Neural cell (in vitro differentiated cells): ENCODE measurements at regions not wholly inside any gene's neighbourhood (a gene's known extent, or its start where the extent isn't known, plus 50 kb on each side); places are given as distances from the start of the nearest gene placed in this dataset.

Source experiments
- H2AFZ ChIP-seq: fragments of 200-600, 300-800 bp; sonication (generic), shearing (Covaris generic); 2 replicates; pipeline ENCODE4 v1.6.0; 2014; ENCODE audit warnings: low read depth, mild to moderate bottlenecking, antibody characterized with exemption, low read length, moderate library complexity
- H3F3A ChIP-seq: fragments of 200-600 bp; shearing (Covaris generic); 2 replicates; pipeline ENCODE4 v1.6.1; 2016; ENCODE audit warnings: mild to moderate bottlenecking, moderate library complexity, mixed read lengths, antibody characterized with exemption, low read length; ENCODE audit not compliant: insufficient read depth, poor library complexity, severe bottlenecking
- H3K27ac ChIP-seq: fragments of 200-600, 300-800 bp; sonication (generic), shearing (Covaris generic); 2 replicates; pipeline ENCODE4 v1.5.1; 2014; ENCODE audit warnings: mild to moderate bottlenecking, low read length, moderate library complexity
- H3K27me3 ChIP-seq: fragments of 300-800, 200-600 bp; sonication (generic), shearing (Covaris generic); 2 replicates; pipeline ENCODE4 v1.6.0; 2014; ENCODE audit warnings: mild to moderate bottlenecking, low read depth, low read length, moderate library complexity; ENCODE audit not compliant: insufficient read depth
- H3K36me3 ChIP-seq: fragments of 300-800, 200-600 bp; sonication (generic), shearing (Covaris generic); 2 replicates; pipeline ENCODE4 v1.5.1; 2014; ENCODE audit warnings: mild to moderate bottlenecking, antibody characterized with exemption, low read length, moderate library complexity; ENCODE audit not compliant: insufficient read depth
- H3K4me2 ChIP-seq: fragments of 300-800, 200-600 bp; sonication (generic), shearing (Covaris generic); 2 replicates; pipeline ENCODE4 v1.6.0; 2014; ENCODE audit warnings: mild to moderate bottlenecking, low read length
- H3K4me3 ChIP-seq: fragments of 300-800, 200-600 bp; sonication (generic), shearing (Covaris generic); 2 replicates; pipeline ENCODE4 v1.5.1; 2014; ENCODE audit warnings: mild to moderate bottlenecking, low read length, moderate library complexity
- H3K79me2 ChIP-seq: fragments of 200-600 bp; shearing (Covaris generic); replicated peaks from 2 replicates; pipeline ENCODE4 v1.6.0; 2014; ENCODE audit warnings: mild to moderate bottlenecking, low read length, moderate library complexity; ENCODE audit not compliant: insufficient read depth
- H3K9ac ChIP-seq: fragments of 300-800, 200-600 bp; sonication (generic), shearing (Covaris generic); 2 replicates; pipeline ENCODE4 v1.6.1; 2016; ENCODE audit warnings: mild to moderate bottlenecking, low read length, mixed read lengths
- H3K9me2 ChIP-seq: fragments of 200-600 bp; shearing (Covaris generic); 2 replicates; pipeline ENCODE4 v1.6.1; 2016; ENCODE audit warnings: mild to moderate bottlenecking, low read length, mixed read lengths; ENCODE audit not compliant: insufficient read depth
- H3K9me3 ChIP-seq: fragments of 200-600, 300-800 bp; sonication (generic), shearing (Covaris generic); 2 replicates; pipeline ENCODE4 v1.6.1; 2016; ENCODE audit warnings: mild to moderate bottlenecking, mixed run types, low read length, moderate library complexity, mixed read lengths
- H4K20me1 ChIP-seq: fragments of 200-600 bp; shearing (Covaris generic); 2 replicates; pipeline ENCODE4 v1.6.1; 2016; ENCODE audit warnings: mild to moderate bottlenecking, mixed run types; ENCODE audit not compliant: insufficient read depth
- CTCF ChIP-seq: fragments of 450-650 bp; IDR thresholded peaks from 2 replicates; pipeline ENCODE4 v1.5.1; 2014; ENCODE audit warnings: antibody characterized with exemption, mild to moderate bottlenecking, moderate library complexity; ENCODE audit not compliant: poor library complexity, severe bottlenecking
- EP300 ChIP-seq: fragments of 450-650 bp; conservative IDR thresholded peaks from 2 replicates; pipeline ENCODE4 v1.6.1; 2014; ENCODE audit warnings: antibody characterized with exemption, mild to moderate bottlenecking, moderate library complexity; ENCODE audit not compliant: poor library complexity, severe bottlenecking
- EZH2 ChIP-seq: fragments of 200-600, 300-800 bp; shearing (Covaris generic), sonication (generic); IDR thresholded peaks from 2 replicates; pipeline ENCODE4 v1.6.1; 2014; ENCODE audit warnings: antibody characterized with exemption, low read length, borderline replicate concordance, mild to moderate bottlenecking; ENCODE audit not compliant: insufficient read depth, poor library complexity, severe bottlenecking
- MXI1 ChIP-seq: fragments of 450-650 bp; conservative IDR thresholded peaks from 2 replicates; pipeline ENCODE4 v1.6.1; 2014; ENCODE audit warnings: antibody characterized with exemption, mild to moderate bottlenecking; ENCODE audit not compliant: poor library complexity, severe bottlenecking
- POLR2AphosphoS5 ChIP-seq: IDR thresholded peaks from 2 replicates; pipeline ENCODE4 v1.6.1; 2012
- RAD21 ChIP-seq: fragments of 450-650 bp; conservative IDR thresholded peaks from 2 replicates; pipeline ENCODE4 v1.6.1; 2014; ENCODE audit warnings: antibody characterized with exemption, mild to moderate bottlenecking, moderate library complexity
- REST ChIP-seq: IDR thresholded peaks from 2 replicates; pipeline ENCODE4 v1.6.1; 2012; ENCODE audit warnings: borderline replicate concordance
- SMC3 ChIP-seq: fragments of 450-650 bp; conservative IDR thresholded peaks from 2 replicates; pipeline ENCODE4 v1.6.1; 2014; ENCODE audit warnings: antibody characterized with exemption, mild to moderate bottlenecking, moderate library complexity; ENCODE audit not compliant: poor library complexity
- TAF1 ChIP-seq: IDR thresholded peaks from 2 replicates; pipeline ENCODE4 v1.6.1; 2012; ENCODE audit warnings: low read depth

GRCh38 chr16:66263168-66263972, 103.1 kb upstream of the CDH5 start:
- Histone ChIP-seq H3K4me3 (no peak overlapping the region), H3K27ac (no peak overlapping the region), H3K9me3 (no peaks in the 10 kb centered on the region), H3K27me3 (no peaks in the 10 kb centered on the region), H3K79me2 (no peaks in the 10 kb centered on the region), H3K4me2 (no peak overlapping the region), H3K9ac (no peak overlapping the region), H2AFZ (no peak overlapping the region), H3F3A (no peaks in the 10 kb centered on the region), H4K20me1 (no peaks in the 10 kb centered on the region), H3K9me2 (no peaks in the 10 kb centered on the region), H3K36me3 (no peaks in the 10 kb centered on the region)
- TF ChIP-seq SMC3 (no peak), TAF1 (no peak), EP300 (no peak), EZH2 (no peak)

- H3K9me3 ChIP-seq: no peaks in the 10 kb centered on the region
- H3K79me2 ChIP-seq: no peaks in the 10 kb centered on the region
- no peak overlapping the region for H3K9ac ChIP-seq
- H3K9me2 ChIP-seq: no peaks in the 10 kb centered on the region
- H3K4me2 ChIP-seq: no peak overlapping the region
- H3F3A ChIP-seq: no peaks in the 10 kb centered on the region
- TF ChIP-seq SMC3: no peak
- TF ChIP-seq REST: no peak
- TF ChIP-seq EZH2: no peak
- TF ChIP-seq TAF1: no peak
- no peak for TF ChIP-seq EP300
- no peak for TF ChIP-seq RAD21
- no peaks in the 10 kb centered on the region for H3K36me3 ChIP-seq
- no peak overlapping the region for H3K4me3 ChIP-seq
- H3K27ac ChIP-seq: no peak overlapping the region
- no peak overlapping the region for H2AFZ ChIP-seq
- no peaks in the 10 kb centered on the region for H4K20me1 ChIP-seq
- H3K27me3 ChIP-seq: no peaks in the 10 kb centered on the region
Observed at GRCh38 chr16:66262253-66263167, 104.0 kb upstream of the CDH5 start.

- Histone ChIP-seq H3K4me3 (no peak overlapping the region), H3K4me2 (no peak overlapping the region), H3K9me3 (no peaks in the 10 kb centered on the region)
Observed at GRCh38 chr16:66261826-66262225, 104.7 kb upstream of the CDH5 start.

More at GRCh38 chr16:66261826-66262225, 104.7 kb upstream of the CDH5 start:
- no peaks in the 10 kb centered on the region for H3K36me3 ChIP-seq
- no peaks in the 10 kb centered on the region for H3K27me3 ChIP-seq
- H3K79me2 ChIP-seq: no peaks in the 10 kb centered on the region
- no peak overlapping the region for H2AFZ ChIP-seq
- no peaks in the 10 kb centered on the region for H3F3A ChIP-seq
- H3K27ac ChIP-seq: no peak overlapping the region
- H3K9me2 ChIP-seq: no peaks in the 10 kb centered on the region
- TF ChIP-seq EP300: no peak
- no peak for TF ChIP-seq SMC3
- TF ChIP-seq EZH2: no peak
- no peak for TF ChIP-seq MXI1
- no peak for TF ChIP-seq REST
- TF ChIP-seq CTCF: no peak
- no peak for TF ChIP-seq TAF1
- TF ChIP-seq POLR2AphosphoS5: no peak
- TF ChIP-seq RAD21: no peak
- H3K9ac ChIP-seq: no peak overlapping the region
- no peaks in the 10 kb centered on the region for H4K20me1 ChIP-seq
